ENCODE measurements at regions not wholly inside any gene's neighbourhood (a gene's known extent, or its start where the extent isn't known, plus 50 kb on each side); places are given as distances from the start of the nearest gene placed in this dataset.

DNA sequence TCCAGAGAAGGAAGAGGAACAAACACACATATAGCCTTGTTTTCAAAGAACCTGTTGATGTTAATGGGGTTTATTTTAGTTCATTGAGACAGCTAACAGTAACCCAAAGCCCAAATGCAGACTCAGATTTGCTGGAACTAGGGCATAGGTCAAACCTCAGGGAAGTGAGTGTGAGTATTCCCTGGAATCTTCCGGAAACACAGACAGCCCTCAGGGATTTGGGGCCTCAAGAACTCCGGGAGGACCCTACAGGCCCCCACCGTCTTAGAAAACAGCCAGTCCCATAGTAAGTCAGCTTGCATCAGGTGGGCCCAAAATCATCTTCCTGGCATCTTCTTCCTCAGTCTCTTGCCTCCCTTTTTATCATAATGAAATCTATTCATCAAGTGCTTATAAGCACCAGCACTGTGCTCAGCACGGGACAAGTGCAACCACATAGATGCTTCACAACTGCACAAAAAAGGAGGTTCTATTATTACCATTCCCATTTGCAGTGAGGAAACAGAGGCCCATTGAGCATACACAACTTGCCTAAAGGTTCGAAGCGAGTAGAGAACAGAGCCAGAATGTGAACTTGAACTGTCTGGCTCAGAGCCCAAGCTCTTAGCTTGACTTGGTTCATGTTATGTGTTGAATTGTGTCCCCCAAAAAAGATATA is 50.2 kb upstream of the BCL11A start:
- no peak for FAIRE-seq

DNA sequence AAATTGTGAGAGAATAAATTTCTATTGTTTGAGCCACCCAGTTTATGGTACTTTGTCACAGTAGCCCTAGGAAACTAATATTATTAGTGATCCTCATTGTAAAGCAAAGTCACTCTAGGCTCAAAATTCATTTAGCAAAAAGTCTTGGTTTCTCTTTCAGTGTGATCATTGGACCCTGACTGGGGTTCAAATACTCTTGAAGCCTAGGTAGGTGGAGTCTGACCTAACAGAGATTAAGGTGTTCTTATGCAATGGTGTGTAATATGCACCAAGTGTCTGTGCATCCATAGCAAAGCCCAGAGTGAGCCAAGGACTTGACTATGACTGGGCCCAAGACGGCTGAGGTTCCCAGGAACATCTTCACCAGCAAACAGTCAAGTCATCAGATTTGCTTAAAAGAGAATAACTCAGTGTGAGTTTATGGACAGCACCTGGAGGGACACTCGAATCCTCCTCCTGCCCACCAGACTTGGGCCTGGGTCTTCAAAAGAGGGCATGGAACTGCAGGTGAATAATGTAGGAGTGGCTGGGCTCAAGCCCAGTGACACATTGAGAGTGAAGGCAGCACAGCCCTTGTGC is 51.1 kb upstream of the BCL11A start:
- no peak for FAIRE-seq
- no peak for DNase-seq (ENCODE audit: insufficient read length, low spot score)

More for the DNA sequence above, 50.2 kb upstream of the BCL11A start:
- no peak for DNase-seq (ENCODE audit: insufficient read length, low spot score)

DNA sequence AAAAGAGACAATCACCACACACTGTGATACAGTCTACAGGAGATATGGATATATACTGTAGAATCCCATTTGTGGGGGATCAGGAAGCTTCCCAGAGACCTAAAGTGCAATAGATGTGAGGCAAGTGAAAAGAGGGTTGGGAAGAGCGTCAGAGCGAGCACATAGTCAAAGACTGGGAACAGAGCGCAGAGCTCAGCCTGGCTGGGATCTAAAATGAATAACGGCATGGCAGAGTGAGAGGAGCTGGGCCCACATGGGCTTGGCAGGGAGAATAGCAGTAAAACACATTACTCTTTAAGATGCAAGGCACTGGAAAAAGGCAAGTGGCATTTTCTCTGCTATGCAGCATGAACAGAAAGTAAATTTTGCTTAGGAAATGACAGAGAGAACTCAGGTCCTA is 52.4 kb upstream of the BCL11A start:
- FAIRE-seq: no peak
- DNase-seq (ENCODE audit: insufficient read length, low spot score): no peak

DNA sequence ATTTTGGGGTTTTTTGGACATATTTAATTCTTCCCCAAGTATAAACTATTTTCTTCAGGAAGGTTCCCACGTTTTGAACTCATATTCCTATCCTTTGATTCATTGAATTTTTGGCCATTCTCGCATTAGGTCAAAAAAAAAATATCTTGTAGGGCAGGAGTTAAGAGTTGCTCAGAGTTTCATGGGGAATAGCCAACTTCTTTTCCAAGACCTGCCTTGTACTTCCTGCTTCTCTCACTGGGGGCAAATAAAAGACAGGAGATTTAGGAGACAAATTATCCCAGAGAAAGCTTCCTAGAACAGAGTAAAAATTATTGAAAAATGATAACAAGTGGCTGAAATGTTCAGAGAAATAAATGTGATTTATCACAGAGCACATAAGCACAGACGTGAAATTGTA is 55.2 kb upstream of the BCL11A start:
- no peak for FAIRE-seq
- no peak for DNase-seq (ENCODE audit: insufficient read length, low spot score)

DNA sequence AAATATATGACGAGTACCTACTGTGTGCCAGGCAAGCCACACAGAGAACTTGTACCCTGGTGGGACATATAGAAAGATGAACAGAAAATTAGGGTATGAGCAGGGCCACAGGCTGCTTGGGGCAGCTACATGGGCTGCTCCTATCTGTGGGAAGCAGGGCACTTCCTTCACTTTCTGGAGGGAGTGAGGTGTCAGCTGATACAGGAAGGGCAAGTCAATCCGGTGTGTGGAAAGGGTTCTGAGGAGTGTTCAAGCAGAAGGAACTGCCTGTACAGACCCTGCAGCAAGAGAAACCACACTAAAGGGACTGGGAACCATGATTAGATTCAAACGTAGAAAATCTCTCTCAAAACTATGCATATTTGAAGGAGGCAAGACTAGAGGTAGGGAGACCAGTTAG is 58.6 kb upstream of the BCL11A start:
- no peak for FAIRE-seq
- DNase-seq (ENCODE audit: insufficient read length, low spot score): no peak

DNA sequence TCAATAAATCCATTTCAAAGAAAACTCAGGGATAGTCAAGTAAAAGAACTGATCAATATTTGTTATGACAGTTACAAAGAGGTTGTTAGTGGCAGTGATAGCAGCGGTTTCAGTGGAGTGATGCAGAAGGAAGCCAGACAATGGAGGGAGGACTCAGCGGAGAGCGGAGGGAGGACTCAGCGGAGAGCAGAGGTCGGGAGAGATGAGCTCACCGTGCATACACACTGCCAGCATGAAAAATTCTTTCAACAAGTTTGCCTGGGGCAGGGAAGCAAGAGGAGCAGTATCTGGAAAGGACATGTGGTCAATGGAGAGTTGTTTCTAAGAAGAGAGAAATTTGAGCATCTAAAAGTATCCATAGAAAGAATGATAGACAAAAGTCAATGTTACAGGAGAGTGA is 60.9 kb upstream of the BCL11A start:
- FAIRE-seq (no peak), DNase-seq (ENCODE audit: insufficient read length, low spot score) (no peak)

DNA sequence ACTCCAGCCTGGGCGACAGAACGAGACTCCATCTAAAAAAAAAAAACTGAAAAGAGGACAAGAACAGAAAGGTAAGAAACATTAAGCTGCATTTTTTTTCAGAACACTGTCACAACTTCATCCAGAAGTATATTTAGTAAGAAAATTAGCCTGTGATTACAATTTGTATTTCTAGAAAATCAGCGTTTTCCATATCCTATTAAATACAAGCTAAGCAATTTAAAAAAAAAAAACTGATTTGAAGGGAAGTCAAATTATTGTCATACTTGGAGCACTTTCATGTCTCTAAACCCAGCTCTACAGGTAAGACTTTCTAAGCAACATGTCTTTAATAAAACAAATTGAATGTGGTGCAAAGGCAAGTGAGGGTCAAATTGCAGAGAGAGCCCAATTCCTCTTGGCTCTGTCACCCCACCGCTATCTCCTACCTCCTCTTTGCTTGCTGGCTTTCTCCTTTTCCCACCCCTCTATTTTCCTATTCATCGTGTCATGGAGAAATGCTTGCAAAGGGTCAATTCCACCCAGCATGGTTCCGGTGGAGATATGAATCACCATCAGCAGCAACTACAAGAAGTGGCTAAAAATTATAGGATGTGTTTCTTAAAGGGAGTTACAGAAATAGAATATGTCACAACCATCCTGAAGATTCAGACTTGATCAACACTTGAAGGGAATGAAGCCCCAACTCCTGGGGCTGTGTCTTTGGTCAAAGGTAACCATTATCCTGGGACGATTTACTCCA is 68.4 kb upstream of the BCL11A start:
- no peak for FAIRE-seq
- DNase-seq (ENCODE audit: insufficient read length, low spot score): no peak

DNA sequence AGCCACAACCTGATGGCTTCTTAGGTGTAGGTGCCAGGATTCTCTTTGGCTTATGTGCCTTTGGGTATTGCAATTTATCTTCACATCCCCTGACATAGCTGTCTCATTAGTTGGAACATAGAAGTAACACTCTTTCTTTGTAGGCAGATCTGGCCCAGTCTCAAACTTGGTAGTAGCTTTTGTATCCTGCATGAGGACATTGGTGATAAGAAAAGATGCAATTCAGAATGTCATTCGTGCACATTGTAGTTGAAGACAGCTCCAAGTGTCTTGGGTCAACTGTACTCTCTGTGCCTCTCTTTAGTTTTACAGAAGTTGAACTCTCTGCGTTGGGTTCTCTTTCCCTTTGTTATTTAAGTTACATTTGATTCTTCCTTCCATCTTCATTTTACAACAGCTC is 69.6 kb upstream of the BCL11A start:
- DNase-seq (ENCODE audit: insufficient read length, low spot score) (no peak), FAIRE-seq (no peak)

DNA sequence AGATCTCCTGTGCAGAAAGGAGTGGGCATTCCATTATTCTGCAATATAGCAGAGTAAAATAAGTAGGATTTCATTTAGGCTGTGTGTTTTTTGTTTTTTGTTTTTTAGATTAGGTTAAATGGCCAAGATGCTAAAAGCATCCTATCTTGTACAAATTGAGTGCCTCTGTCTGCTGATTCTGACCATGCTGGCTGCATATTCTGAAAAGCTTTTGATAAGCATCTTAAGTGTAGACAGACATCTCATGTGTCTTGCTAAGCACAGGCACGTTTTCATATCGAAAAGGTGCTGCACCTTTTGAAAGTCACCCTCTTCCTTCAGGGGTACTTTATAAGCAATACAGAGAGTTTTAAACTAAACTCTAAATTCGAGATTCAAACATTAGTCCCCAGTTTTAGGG is 74.0 kb upstream of the BCL11A start:
- FAIRE-seq (no peak), DNase-seq (ENCODE audit: insufficient read length, low spot score) (no peak)

DNA sequence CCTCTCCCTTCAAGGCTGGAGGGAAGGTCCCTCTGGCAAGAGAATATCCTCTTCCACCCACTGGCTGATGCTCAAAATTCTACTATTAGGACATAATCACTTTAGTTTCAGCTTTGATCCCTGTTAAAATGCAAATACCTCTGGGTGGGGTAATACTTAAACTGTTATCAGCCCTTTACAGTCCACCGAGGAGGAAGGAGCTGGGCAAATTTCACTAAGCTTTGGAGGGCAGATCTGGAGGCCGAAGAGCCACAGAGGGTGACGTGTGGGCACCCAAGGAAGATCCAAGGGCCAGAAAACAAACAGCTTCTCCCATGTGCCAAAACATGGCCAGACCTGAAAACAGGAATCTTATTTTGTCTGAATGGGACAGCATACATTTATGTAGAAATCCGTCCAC is 74.6 kb upstream of the BCL11A start:
- no peak for FAIRE-seq
- DNase-seq (ENCODE audit: insufficient read length, low spot score): no peak

DNA sequence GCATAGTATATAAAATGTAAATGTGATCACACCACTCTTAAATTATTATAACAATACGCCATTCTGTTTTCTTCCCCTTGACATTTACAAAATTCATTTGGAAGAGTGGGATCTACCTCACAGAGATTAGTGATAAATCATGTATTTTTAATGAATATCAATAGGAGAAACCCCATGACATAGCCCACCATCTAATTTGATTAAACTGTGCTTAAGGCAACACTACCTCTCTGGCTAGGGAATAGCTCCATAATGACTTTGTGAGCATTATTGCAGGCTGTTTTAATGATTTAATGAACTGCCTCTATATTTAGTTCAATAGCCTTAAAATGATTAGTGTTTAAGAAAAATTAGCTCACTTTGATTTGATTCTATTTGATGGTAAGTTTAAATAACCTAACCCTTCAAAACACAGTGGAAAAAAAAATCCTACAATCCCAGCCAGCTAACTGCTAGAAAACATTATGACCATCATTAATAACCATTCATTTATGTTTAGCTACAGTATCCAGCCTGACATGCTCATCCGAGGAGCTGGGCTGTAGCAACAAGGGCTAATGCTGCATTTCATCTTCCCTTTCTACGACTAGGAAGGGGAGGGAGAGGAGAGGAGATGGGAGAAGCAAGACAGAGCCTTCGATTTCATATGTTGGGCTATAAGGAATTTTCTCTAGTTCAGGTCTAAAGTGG is 75.3 kb upstream of the BCL11A start:
- DNase-seq (ENCODE audit: insufficient read length, low spot score): no peak
- no peak for FAIRE-seq

DNA sequence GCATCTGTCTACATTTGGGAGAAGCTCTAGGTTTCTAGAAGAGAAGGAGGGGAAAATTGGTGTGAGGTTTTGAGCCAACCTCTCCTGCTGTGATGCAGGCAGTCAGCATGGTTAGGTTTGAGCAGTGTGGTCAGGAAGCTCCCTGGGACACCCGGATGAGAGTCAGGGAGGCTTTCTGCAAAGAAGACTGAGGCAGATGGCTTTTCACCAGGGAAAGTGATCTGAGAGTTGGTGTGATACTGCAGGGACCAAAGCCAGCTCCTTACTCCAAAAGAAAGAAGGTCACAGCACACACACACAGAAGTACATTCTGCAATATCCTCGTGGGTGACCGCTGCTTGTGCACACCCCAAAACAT is 75.8 kb upstream of the BCL11A start:
- DNase-seq (ENCODE audit: insufficient read length, low spot score) (no peak), FAIRE-seq (no peak)

DNA sequence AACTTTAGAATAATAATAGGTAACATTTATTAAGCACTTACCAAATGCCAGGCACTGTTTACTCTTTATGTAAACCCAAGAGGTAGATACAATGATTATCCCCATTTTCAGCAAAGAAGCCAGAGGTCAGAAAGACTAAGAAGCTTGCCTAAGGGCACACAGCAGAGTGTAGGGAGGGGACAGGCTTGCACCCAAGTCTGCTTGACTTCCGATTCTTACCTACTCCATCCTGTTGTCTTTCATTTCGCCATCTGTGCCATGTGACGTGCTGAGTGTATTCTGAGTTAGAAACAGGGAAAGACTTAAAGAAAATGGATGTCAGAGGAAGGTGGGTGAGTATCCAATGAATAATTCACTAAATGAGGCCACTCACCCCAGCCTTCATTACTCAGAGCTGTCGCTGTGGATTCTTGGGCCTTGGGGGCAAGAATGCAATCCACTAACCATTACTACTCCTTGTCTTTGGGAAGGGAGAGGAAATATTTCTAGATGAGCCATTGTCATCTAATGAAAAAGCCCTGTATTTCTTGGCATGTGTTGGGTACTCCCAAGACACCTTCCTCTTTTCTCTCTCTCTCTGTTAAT is 76.4 kb upstream of the BCL11A start:
- DNase-seq (ENCODE audit: insufficient read length, low spot score): no peak
- FAIRE-seq: no peak

DNA sequence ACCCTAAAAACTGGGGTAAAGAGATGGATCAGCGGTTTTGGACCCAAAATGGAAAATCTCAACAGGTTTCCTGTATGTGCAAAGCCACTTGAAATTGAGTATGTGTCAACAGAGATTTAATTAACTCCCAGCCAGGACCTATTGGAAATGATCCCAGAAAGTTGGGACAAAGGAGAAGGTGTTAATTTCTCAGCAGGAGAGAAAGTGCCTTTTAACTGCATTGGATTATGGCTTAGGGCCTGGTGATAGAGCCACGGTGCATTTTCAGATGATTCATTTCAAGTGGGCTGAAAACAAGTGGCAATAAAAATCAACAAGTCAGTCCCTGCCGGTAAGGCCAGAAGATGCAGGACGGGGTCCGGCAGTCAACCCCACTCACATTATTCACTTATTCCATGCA is 80.2 kb upstream of the BCL11A start:
- FAIRE-seq (no peak), DNase-seq (ENCODE audit: insufficient read length, low spot score) (no peak)

DNA sequence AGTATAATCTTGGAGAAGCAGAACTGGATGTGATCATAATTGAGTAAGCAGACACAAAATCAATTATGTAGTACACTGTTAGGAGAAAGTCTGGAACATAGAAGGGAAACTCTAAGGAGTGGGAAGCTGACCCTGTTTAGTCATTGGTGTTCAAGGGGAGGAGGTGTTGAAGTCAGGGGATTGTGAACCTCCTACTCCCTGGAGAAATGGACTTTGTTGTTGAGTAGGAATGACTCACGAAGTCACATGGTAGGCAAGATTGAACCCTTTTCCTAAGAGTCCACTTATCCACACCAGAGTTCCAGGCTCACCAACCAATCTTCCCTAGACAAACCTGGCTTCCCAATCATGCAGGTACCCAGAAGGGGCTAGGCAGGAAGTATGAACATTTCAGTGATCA is 81.0 kb upstream of the BCL11A start:
- FAIRE-seq (no peak), DNase-seq (ENCODE audit: insufficient read length, low spot score) (no peak)

DNA sequence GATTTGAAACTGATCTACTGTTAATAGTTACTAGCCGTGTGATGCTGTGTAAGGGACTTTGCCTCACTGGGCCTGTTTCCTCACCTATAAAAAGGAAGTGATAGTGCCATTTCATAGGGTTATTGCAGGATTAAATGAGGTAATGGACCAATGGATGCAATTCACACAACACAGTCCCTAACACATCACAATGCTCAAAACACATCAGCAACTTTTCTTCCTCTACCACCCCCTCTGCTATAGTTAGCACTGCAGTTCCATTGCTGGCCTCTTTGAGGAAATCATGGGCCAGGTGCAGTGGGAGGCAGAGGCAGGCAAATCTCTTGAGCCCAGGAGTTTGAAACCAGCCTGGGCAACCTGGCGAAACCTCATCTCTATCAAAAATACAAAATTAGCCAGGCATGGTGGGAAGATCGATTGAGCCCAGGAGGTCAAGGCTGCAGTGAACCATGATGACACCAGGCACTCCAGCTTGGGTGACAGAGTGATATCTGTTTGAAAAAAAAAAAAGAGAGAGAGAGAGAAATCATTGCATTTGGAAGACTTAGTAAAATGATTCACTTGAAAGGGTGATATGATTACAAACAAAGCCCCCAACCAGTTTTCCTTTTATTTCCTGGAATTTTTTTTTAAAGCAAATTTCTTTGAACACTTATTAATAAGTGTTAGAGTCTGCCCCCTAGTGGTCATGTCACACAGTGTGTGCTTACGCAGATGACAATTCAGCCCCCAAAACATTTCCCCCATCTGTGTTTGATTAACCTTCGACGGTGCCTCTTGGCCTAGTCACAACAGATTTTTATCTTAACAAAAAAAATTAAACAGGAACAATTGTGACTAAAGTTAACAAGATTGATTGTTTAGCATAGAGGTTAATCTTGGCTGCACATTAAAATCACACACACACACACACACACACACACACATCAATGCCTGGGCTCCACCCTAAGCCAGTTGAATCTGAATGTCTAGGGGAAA is 88.6 kb upstream of the BCL11A start:
- peak; percentile 26 for DNase-seq (ENCODE audit: insufficient read length, low spot score)
- FAIRE-seq: peak; percentile 71

DNA sequence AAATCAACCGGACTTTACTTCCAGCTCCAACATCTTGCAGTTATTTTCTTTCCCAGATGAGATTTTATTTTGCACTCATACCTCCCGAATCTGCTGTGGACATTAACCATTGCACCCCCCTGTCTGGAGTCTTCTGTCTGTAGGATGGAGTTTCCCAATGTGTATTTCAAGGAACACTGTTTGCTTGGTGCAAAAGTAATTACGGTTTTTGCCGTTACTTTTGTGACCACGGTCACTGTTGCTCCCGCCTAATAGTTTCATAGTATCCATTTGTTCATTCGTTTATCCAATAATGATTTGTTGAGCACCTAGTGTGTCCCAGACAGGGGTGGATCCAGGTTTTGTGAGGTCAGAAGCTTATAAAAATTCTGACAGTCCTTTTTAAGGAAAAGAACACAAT is 90.3 kb upstream of the BCL11A start:
- DNase-seq (ENCODE audit: insufficient read length, low spot score) (no peak), FAIRE-seq (no peak)

DNA sequence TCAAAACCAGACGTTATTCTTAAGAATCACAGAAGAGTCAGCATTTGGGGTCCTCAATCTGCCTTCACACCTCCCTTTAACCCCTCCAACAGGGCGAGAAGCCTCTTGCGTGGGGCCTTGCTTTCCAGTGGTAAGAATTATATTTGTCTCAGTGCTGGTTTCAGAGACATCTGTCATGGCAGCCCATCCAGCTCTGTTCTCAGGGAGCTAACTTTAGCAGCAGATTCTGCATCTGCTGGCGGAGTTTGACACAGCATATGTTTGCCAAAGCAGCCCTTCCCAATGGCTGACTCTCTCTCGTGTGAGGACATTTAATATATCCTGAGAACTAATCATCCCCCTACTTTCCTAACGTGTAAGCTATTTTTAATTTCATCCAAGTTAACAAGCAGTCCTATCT is 91.5 kb upstream of the BCL11A start:
- FAIRE-seq: no peak
- no peak for DNase-seq (ENCODE audit: insufficient read length, low spot score)

DNA sequence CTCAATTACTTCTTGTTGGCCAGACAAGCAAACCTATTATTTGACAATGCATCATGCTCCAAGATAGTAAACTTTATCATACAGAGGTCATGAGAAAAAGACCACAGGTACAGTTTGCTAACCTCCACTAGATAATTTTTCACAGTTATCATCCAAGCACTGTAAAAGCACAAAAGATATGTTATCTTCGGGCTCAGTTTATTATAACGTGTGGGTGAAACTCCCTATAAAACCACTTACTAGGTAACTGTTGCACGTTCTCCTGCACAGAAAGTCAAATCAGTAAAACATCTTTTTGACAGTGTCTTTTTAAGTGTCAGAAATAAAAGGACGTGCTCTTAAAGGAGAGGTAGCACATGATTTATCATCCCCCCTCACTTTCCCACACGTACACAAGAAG is 94.7 kb upstream of the BCL11A start:
- DNase-seq (ENCODE audit: insufficient read length, low spot score) (no peak), FAIRE-seq (no peak)

DNA sequence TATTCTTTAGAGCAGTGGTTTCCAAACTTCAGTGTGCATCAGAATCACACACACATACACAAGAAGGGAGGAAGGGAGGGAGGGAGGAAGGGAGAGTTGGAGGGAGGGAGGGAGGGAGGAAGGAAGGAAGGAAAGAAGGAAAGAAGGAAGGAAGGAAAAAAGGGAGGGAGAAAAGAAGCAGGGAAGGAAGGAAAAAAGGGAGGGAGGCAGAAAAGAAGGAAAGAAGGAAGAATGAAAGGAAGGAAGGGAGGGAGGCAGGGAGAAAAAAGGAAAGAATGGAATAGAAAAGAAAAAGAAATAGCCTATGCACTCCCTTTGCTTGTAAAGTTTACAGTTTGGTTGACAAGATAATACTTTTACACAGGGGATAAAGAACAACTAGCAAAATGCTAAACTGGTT is 96.3 kb upstream of the BCL11A start:
- DNase-seq (ENCODE audit: insufficient read length, low spot score) (no peak), FAIRE-seq (no peak)

Measured in GM19239 (cell line).